ENCODE measurements at regions not wholly inside any gene's neighbourhood (a gene's known extent, or its start where the extent isn't known, plus 50 kb on each side); places are given as distances from the start of the nearest gene placed in this dataset.

- Histone ChIP-seq H3K4me1 (no peaks in the 10 kb centered on the region), H3K36me3 (no peaks in the 10 kb centered on the region), H3K4me3 (no peak overlapping the region), H3K27ac (no peak overlapping the region), H3K27me3 (no peaks in the 10 kb centered on the region), H3K9me3 (no peaks in the 10 kb centered on the region)
- 67% methylated on average over 1 of the region's 1 CpG for WGBS (ENCODE audit: insufficient coverage, low coverage, low lambda C conversion rate, missing lambda C conversion rate)
- ATAC-seq (no peak), DNase-seq (no peak)
- TF ChIP-seq POLR2A (IDR thresholded peaks at IDR 0.05) = no peak
- TF ChIP-seq, protein P1, sequence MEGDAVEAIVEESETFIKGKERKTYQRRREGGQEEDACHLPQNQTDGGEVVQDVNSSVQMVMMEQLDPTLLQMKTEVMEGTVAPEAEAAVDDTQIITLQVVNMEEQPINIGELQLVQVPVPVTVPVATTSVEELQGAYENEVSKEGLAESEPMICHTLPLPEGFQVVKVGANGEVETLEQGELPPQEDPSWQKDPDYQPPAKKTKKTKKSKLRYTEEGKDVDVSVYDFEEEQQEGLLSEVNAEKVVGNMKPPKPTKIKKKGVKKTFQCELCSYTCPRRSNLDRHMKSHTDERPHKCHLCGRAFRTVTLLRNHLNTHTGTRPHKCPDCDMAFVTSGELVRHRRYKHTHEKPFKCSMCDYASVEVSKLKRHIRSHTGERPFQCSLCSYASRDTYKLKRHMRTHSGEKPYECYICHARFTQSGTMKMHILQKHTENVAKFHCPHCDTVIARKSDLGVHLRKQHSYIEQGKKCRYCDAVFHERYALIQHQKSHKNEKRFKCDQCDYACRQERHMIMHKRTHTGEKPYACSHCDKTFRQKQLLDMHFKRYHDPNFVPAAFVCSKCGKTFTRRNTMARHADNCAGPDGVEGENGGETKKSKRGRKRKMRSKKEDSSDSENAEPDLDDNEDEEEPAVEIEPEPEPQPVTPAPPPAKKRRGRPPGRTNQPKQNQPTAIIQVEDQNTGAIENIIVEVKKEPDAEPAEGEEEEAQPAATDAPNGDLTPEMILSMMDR (IDR thresholded peaks at IDR 0.05) = no peak
- intact Hi-C loops (cut with DNase I) = no loop called here
Measured at GRCh38 chr18:2466978-2467377, 104.3 kb downstream of the METTL4 start.

GRCh38 chr18:2468051-2468450, 103.3 kb downstream of the METTL4 start:
- Histone ChIP-seq H3K36me3 (no peaks in the 10 kb centered on the region), H3K27ac (no peak overlapping the region), H3K27me3 (no peaks in the 10 kb centered on the region), H3K4me1 (no peaks in the 10 kb centered on the region), H3K9me3 (no peaks in the 10 kb centered on the region), H3K4me3 (no peak overlapping the region)
- ATAC-seq (no peak), DNase-seq (no peak)
- intact Hi-C loops (cut with DNase I) = no loop called here
- WGBS (ENCODE audit: insufficient coverage, low coverage, low lambda C conversion rate, missing lambda C conversion rate) = 50% methylated on average over 1 of the region's 1 CpG
- TF ChIP-seq POLR2A (IDR thresholded peaks at IDR 0.05) = no peak
- TF ChIP-seq, protein P1 (IDR thresholded peaks at IDR 0.05) = no peak

DNA sequence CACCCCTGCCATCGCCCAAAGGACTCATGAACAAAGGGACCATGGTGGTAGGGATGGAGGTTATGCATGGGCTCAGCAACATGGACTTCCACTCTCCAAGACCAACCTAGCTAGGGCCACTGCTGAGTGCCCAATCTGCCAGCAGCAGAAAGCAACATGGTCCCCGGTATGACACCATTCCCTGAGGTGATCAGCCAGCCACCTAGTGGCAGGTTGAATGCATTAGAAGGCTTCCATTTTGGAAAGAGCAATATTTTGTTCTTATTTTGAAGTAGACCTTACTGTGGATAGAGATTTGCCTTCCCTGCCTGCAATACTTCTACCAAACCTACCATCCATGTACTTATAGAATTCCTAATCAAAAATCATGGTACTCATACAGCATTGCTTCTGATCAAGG, 99.8 kb downstream of the METTL4 start:
- 17% methylated on average over 1 of the region's 2 CpGs for WGBS (ENCODE audit: insufficient coverage, low coverage, low lambda C conversion rate, missing lambda C conversion rate)
- DNase-seq = no peak
- Histone ChIP-seq H3K27me3 (no peaks in the 10 kb centered on the region), H3K4me1 (no peaks in the 10 kb centered on the region), H3K27ac (no peak overlapping the region), H3K36me3 (no peaks in the 10 kb centered on the region), H3K4me3 (no peak overlapping the region), H3K9me3 (no peaks in the 10 kb centered on the region)
- intact Hi-C loops (cut with DNase I) = no loop called here
- TF ChIP-seq, protein P1 (IDR thresholded peaks at IDR 0.05) = peak in 1 of 4 donors; percentile 11
- no peak for TF ChIP-seq POLR2A (IDR thresholded peaks at IDR 0.05)
- no peak for ATAC-seq

GRCh38 chr18:2478662-2479061, 92.6 kb downstream of the METTL4 start:
- H3K27me3 ChIP-seq = no peaks in the 10 kb centered on the region
- no peak overlapping the region for H3K27ac ChIP-seq
- intact Hi-C loops (cut with DNase I) = no loop called here
- no peak for TF ChIP-seq POLR2A (IDR thresholded peaks at IDR 0.05)
- TF ChIP-seq, protein P1 (IDR thresholded peaks at IDR 0.05) = no peak
- ATAC-seq (no peak), DNase-seq (no peak)
- no peak overlapping the region for H3K4me3 ChIP-seq
- no peaks in the 10 kb centered on the region for H3K4me1 ChIP-seq
- H3K36me3 ChIP-seq = no peaks in the 10 kb centered on the region
- H3K9me3 ChIP-seq = no peaks in the 10 kb centered on the region
- 39% methylated on average over 1 of the region's 1 CpG for WGBS (ENCODE audit: insufficient coverage, low coverage, low lambda C conversion rate, missing lambda C conversion rate)

DNA sequence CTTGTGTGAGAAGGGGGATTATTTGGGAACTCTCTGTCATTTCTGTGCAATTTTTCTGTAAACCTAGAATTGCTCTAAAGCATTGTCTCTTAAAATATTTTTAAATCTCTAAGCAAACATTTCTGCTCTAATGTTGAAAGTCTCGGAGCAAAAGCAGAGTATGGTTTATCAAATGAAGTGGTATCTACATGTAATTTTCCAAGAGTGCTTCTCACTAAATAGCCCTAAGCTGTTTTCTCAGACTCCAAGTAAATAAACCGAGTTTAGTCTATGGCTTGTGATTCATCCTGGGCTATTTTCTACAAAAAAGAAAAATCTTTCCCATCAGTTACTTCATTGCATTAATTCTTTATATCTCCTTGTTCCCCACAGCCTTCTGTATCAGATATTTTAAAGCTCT, 90.8 kb downstream of the METTL4 start:
- intact Hi-C loops (cut with DNase I) = no loop called here
- Histone ChIP-seq H3K9me3 (no peaks in the 10 kb centered on the region), H3K4me3 (no peak overlapping the region), H3K4me1 (no peaks in the 10 kb centered on the region), H3K27me3 (no peaks in the 10 kb centered on the region), H3K27ac (no peak overlapping the region), H3K36me3 (no peaks in the 10 kb centered on the region)
- TF ChIP-seq POLR2A (IDR thresholded peaks at IDR 0.05) = no peak
- TF ChIP-seq, protein P1 (IDR thresholded peaks at IDR 0.05) = no peak
- DNase-seq = no peak
- no peak for ATAC-seq
- 76% methylated on average over 2 of the region's 2 CpGs for WGBS (ENCODE audit: insufficient coverage, low coverage, low lambda C conversion rate, missing lambda C conversion rate)

Measured in right lobe of liver (tissue), 6 donors.